ENCODE measurements at regions not wholly inside any gene's neighbourhood (a gene's known extent, or its start where the extent isn't known, plus 50 kb on each side); places are given as distances from the start of the nearest gene placed in this dataset.

- FAIRE-seq, result no peak
- TF ChIP-seq KDM1A (IDR thresholded peaks at IDR 0.05; ENCODE audit: borderline replicate concordance) (no peak), SMAD5 (IDR thresholded peaks at IDR 0.05; ENCODE audit: low read depth) (no peak), ZNF687 (IDR thresholded peaks at IDR 0.05) (no peak), SREBF2 (IDR thresholded peaks at IDR 0.05; ENCODE audit: low read length) (no peak), E4F1 (IDR thresholded peaks at IDR 0.05; ENCODE audit: borderline replicate concordance, partially characterized antibody) (no peak), NBN (IDR thresholded peaks at IDR 0.05) (no peak), PAX5 (IDR thresholded peaks at IDR 0.05; ENCODE audit: borderline replicate concordance, low read depth, low read length) (no peak), SP1 (IDR thresholded peaks at IDR 0.05; ENCODE audit: low read depth, low read length) (no peak), SMARCA5 (IDR thresholded peaks at IDR 0.05) (no peak), BCLAF1 (IDR thresholded peaks at IDR 0.05) (no peak)
- TF ChIP-seq, protein P1, sequence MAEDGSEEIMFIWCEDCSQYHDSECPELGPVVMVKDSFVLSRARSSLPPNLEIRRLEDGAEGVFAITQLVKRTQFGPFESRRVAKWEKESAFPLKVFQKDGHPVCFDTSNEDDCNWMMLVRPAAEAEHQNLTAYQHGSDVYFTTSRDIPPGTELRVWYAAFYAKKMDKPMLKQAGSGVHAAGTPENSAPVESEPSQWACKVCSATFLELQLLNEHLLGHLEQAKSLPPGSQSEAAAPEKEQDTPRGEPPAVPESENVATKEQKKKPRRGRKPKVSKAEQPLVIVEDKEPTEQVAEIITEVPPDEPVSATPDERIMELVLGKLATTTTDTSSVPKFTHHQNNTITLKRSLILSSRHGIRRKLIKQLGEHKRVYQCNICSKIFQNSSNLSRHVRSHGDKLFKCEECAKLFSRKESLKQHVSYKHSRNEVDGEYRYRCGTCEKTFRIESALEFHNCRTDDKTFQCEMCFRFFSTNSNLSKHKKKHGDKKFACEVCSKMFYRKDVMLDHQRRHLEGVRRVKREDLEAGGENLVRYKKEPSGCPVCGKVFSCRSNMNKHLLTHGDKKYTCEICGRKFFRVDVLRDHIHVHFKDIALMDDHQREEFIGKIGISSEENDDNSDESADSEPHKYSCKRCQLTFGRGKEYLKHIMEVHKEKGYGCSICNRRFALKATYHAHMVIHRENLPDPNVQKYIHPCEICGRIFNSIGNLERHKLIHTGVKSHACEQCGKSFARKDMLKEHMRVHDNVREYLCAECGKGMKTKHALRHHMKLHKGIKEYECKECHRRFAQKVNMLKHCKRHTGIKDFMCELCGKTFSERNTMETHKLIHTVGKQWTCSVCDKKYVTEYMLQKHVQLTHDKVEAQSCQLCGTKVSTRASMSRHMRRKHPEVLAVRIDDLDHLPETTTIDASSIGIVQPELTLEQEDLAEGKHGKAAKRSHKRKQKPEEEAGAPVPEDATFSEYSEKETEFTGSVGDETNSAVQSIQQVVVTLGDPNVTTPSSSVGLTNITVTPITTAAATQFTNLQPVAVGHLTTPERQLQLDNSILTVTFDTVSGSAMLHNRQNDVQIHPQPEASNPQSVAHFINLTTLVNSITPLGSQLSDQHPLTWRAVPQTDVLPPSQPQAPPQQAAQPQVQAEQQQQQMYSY (CRISPR knock-in tag; IDR thresholded peaks at IDR 0.05), result no peak
These were observed 181.8 kb downstream of the OXSM start for GRCh38 chr3:25971736-25972135.

More at GRCh38 chr3:25971736-25972135, 181.8 kb downstream of the OXSM start:
- H3K9me3 ChIP-seq (replicated peaks; ENCODE audit: control insufficient read depth, insufficient read depth, low read length), result no peaks in the 10 kb centered on the region
- ChIA-PET SMC1A (ENCODE audit: uncharacterized antibody, unreplicated experiment) (no interaction called here), POLR2A (no interaction called here), RAD21 (ENCODE audit: unreplicated experiment) (no interaction called here), CTCF (no interaction called here)
- 0% methylated on average over 2 of the region's 2 CpGs for WGBS (ENCODE audit: insufficient coverage, insufficient replicate concordance, low lambda C conversion rate, missing lambda C conversion rate)
- H3K79me2 ChIP-seq (ENCODE audit: control insufficient read depth, insufficient read depth, low read length), result no peaks in the 10 kb centered on the region
- in situ Hi-C loops (cut with MboI), result no loop called here
- H3K9ac ChIP-seq (ENCODE audit: control insufficient read depth, insufficient read depth, low read length), result no peak overlapping the region
- no peaks in the 10 kb centered on the region for H3K4me1 ChIP-seq (ENCODE audit: control insufficient read depth, insufficient read depth, low read length)
- no peak overlapping the region for H3K4me2 ChIP-seq (ENCODE audit: control insufficient read depth, insufficient read depth)
- DNase-seq (ENCODE audit: low read depth, low spot score) (no peak), ATAC-seq (no peak)
- intact Hi-C loops (cut with micrococcal nuclease; ENCODE audit: unreplicated experiment), result loop anchor here (2.0 kb wide), 1 partner anchor 57 kb away; no protein-coding TSS in a partner anchor
- no TSS peak for BruUV-seq (replicated peaks)
- no peak overlapping the region for H2AFZ ChIP-seq (ENCODE audit: control insufficient read depth, low read depth, low read length)
- no peak overlapping the region for H3K27ac ChIP-seq (ENCODE audit: control insufficient read depth, insufficient read depth)
- no peaks in the 10 kb centered on the region for H3K27me3 ChIP-seq (replicated peaks in 1 of 2; ENCODE audit: control insufficient read depth in 2 of 2, insufficient read depth in 2 of 2, low read length in 1 of 2)
- H3K36me3 ChIP-seq (ENCODE audit: control insufficient read depth in 2 of 2, insufficient read depth in 2 of 2, low read length in 1 of 2), result no peaks in the 10 kb centered on the region
- H4K20me1 ChIP-seq (ENCODE audit: control insufficient read depth, insufficient read depth), result no peaks in the 10 kb centered on the region
- H3K4me3 ChIP-seq, result no peak overlapping the region
